WERI-Rb-1 (cell line): ENCODE measurements at regions not wholly inside any gene's neighbourhood (a gene's known extent, or its start where the extent isn't known, plus 50 kb on each side); places are given as distances from the start of the nearest gene placed in this dataset.

Experiments used
- DNase-seq: peaks from one replicate; pipeline ENCODE4 v3.0.0-alpha.2; 2020
- H3K27ac ChIP-seq: fragments of 250-450 bp; sonication (Bioruptor Pico); 2 replicates; pipeline ENCODE4 v1.5.1; 2020; ENCODE audit warnings: mild to moderate bottlenecking, moderate library complexity
- H3K27me3 ChIP-seq: fragments of 250-450 bp; sonication (Bioruptor Pico); 2 replicates; pipeline ENCODE4 v1.5.1; 2021; ENCODE audit warnings: mild to moderate bottlenecking, low read depth, moderate library complexity; ENCODE audit not compliant: insufficient read depth, severe bottlenecking
- H3K36me3 ChIP-seq: fragments of 250-450 bp; sonication (Bioruptor Pico); 2 replicates; pipeline ENCODE4 v1.5.1; 2020; ENCODE audit warnings: mild to moderate bottlenecking, moderate library complexity
- H3K4me3 ChIP-seq: 2 replicates; pipeline ENCODE4 v1.5.1; 2011; ENCODE audit warnings: low read depth, mild to moderate bottlenecking, control low read depth, low read length
- H3K9me3 ChIP-seq: fragments of 250-450 bp; sonication (Bioruptor Pico); 2 replicates; pipeline ENCODE4 v1.5.1; 2021; ENCODE audit warnings: mild to moderate bottlenecking, moderate library complexity; ENCODE audit not compliant: severe bottlenecking
- CTCF ChIP-seq: IDR thresholded peaks from 2 replicates; pipeline ENCODE4 v1.5.1; 2011; ENCODE audit warnings: low read depth, mild to moderate bottlenecking, control low read depth, inconsistent platforms, low read length

- H3K27me3 ChIP-seq = no peaks in the 10 kb centered on the region
- H3K4me3 ChIP-seq = no peak overlapping the region
- TF ChIP-seq CTCF = no peak
- no peak for DNase-seq
- H3K9me3 ChIP-seq = no peaks in the 10 kb centered on the region
- H3K36me3 ChIP-seq = no peaks in the 10 kb centered on the region
- H3K27ac ChIP-seq = no peak overlapping the region
These were observed 683.8 kb upstream of the NR2F2 start for GRCh38 chr15:95646484-95647273.

- DNase-seq = no peak
- Histone ChIP-seq H3K4me3 (no peak overlapping the region), H3K27me3 (no peaks in the 10 kb centered on the region), H3K27ac (no peak overlapping the region), H3K36me3 (no peaks in the 10 kb centered on the region), H3K9me3 (no peaks in the 10 kb centered on the region)
- TF ChIP-seq CTCF = no peak
These were observed 682.8 kb upstream of the NR2F2 start for GRCh38 chr15:95647531-95648277.

- DNase-seq = no peak
- Histone ChIP-seq H3K27me3 (peaks cover 3% of the 10 kb centered on the region), H3K36me3 (no peaks in the 10 kb centered on the region), H3K4me3 (no peak overlapping the region), H3K9me3 (no peaks in the 10 kb centered on the region), H3K27ac (no peak overlapping the region)
- TF ChIP-seq CTCF = no peak
These were observed 677.1 kb upstream of the NR2F2 start for GRCh38 chr15:95653361-95653805.

- no peak for TF ChIP-seq CTCF
- no peak for DNase-seq
- Histone ChIP-seq H3K36me3 (no peaks in the 10 kb centered on the region), H3K4me3 (no peak overlapping the region), H3K27ac (no peak overlapping the region), H3K9me3 (no peaks in the 10 kb centered on the region), H3K27me3 (peaks cover 9% of the 10 kb centered on the region)
These were observed 675.4 kb upstream of the NR2F2 start for GRCh38 chr15:95655089-95655607.

GRCh38 chr15:95656595-95656994 lies 673.9 kb upstream of the NR2F2 start:
- DNase-seq = no peak
- TF ChIP-seq CTCF = no peak
- H3K27me3 ChIP-seq = peaks cover 18% of the 10 kb centered on the region
- H3K9me3 ChIP-seq = no peaks in the 10 kb centered on the region
- no peaks in the 10 kb centered on the region for H3K36me3 ChIP-seq
- H3K27ac ChIP-seq = no peak overlapping the region
- no peak overlapping the region for H3K4me3 ChIP-seq
